Endothelial cell of umbilical vein (primary cell): ENCODE measurements at regions not wholly inside any gene's neighbourhood (a gene's known extent, or its start where the extent isn't known, plus 50 kb on each side); places are given as distances from the start of the nearest gene placed in this dataset.

Source experiments
- BruUV-seq: library from RNA; stranded (reverse); fragments of 400-500 nt; replicated peaks from 2 replicates; lab custom pipeline; 2021; lab: Mats Ljungman, UMichigan
- CTCF ChIA-PET: fragments of 300-600, 350-600 bp; sonication (Branson Sonifier 250); formaldehyde crosslinking; loops from one replicate; lab custom pipeline; 2021; ENCODE audit warnings: antibody characterized with exemption, inconsistent platforms; lab: Charles Lee
- POLR2A ChIA-PET: fragments of 300-600, 350-600 bp; sonication (Branson Sonifier 250); formaldehyde crosslinking; loops from one replicate; lab custom pipeline; 2021; ENCODE audit warnings: antibody characterized with exemption, inconsistent platforms; lab: Charles Lee
- DNase-seq: peaks from one replicate; pipeline ENCODE4 v3.0.0-alpha.2; 2011; ENCODE audit warnings: low read depth, low spot score
- FAIRE-seq: peaks from 2 replicates; lab custom pipeline; 2011; peaks lifted over from hg19 to GRCh38; lab: Jason Lieb, UNC
- H2AFZ ChIP-seq: 2 replicates; pipeline ENCODE4 v1.6.0; 2012; ENCODE audit warnings: low read depth, low read length, control low read depth, inconsistent platforms
- H3K27ac ChIP-seq: 2 replicates; pipeline ENCODE4 v1.5.1; 2011; ENCODE audit warnings: low read depth, mild to moderate bottlenecking, control low read depth, low read length, moderate library complexity; ENCODE audit not compliant: insufficient read depth
- H3K27me3 ChIP-seq, 2 experiments: 2 replicates each; pipeline versions ENCODE4 v1.6.0 to v1.6.1; 2011; ENCODE audit warnings: low read length in 2 of 2, mixed read lengths in 1 of 2; ENCODE audit not compliant: control insufficient read depth in 2 of 2, insufficient read depth in 2 of 2
- H3K36me3 ChIP-seq, 2 experiments: 2 replicates in 1 of 2; 3 replicates in 1 of 2; pipeline ENCODE4 v1.5.1; 2011; ENCODE audit warnings: low read length in 2 of 2, mild to moderate bottlenecking in 1 of 2, moderate library complexity in 1 of 2; ENCODE audit not compliant: control insufficient read depth in 2 of 2, insufficient read depth in 2 of 2; ENCODE audit errors: extremely low read depth in 1 of 2
- H3K4me1 ChIP-seq: 3 replicates; pipeline ENCODE4 v1.5.1; 2011; ENCODE audit warnings: mild to moderate bottlenecking, low read length; ENCODE audit not compliant: control insufficient read depth, insufficient read depth; ENCODE audit errors: extremely low read depth
- H3K4me2 ChIP-seq: 2 replicates; pipeline ENCODE4 v1.6.1; 2011; ENCODE audit warnings: low read length, control low read depth, mixed read lengths; ENCODE audit not compliant: insufficient read depth
- H3K4me3 ChIP-seq, 3 experiments: fragments of 200-600 bp in 1 of 3; sonication (generic), shearing (Covaris generic) in 1 of 3; replicated peaks in 1 of 3; 2 replicates each; pipeline ENCODE4 v1.5.1; 2011 to 2016; ENCODE audit warnings: control low read depth in 3 of 3, low read length in 3 of 3, mild to moderate bottlenecking in 2 of 3, inconsistent platforms in 1 of 3, low read depth in 1 of 3, moderate library complexity in 1 of 3; ENCODE audit not compliant: insufficient read depth in 1 of 3
- H3K79me2 ChIP-seq: 2 replicates; pipeline ENCODE4 v1.6.0; 2012; ENCODE audit warnings: low read length, inconsistent platforms; ENCODE audit not compliant: control insufficient read depth, insufficient read depth
- H3K9ac ChIP-seq: replicated peaks from 2 replicates; pipeline ENCODE3; 2011; ENCODE audit warnings: low read length, control low read depth; ENCODE audit not compliant: insufficient read depth; ENCODE audit errors: extremely low read depth
- H3K9me1 ChIP-seq: replicated peaks from 3 replicates; pipeline ENCODE4 v1.6.0; 2011; ENCODE audit warnings: mild to moderate bottlenecking, low read length; ENCODE audit not compliant: control insufficient read depth, insufficient read depth; ENCODE audit errors: extremely low read depth
- H3K9me3 ChIP-seq: replicated peaks from 2 replicates; pipeline ENCODE4 v1.5.1; 2012; ENCODE audit warnings: low read length, inconsistent platforms; ENCODE audit not compliant: control insufficient read depth, insufficient read depth
- H4K20me1 ChIP-seq: replicated peaks from 2 replicates; pipeline ENCODE3; 2011; ENCODE audit warnings: mild to moderate bottlenecking, low read length; ENCODE audit not compliant: control insufficient read depth, insufficient read depth; ENCODE audit errors: extremely low read depth
- CTCF ChIP-seq, 2 donors: IDR thresholded peaks; 1 replicate in 1 of 2; 2 replicates in 1 of 2; pipeline ENCODE4 v1.5.1; 2011; ENCODE audit warnings: low read length in 2 of 2, mild to moderate bottlenecking in 2 of 2, moderate library complexity in 2 of 2, control low read depth in 1 of 2, inconsistent platforms in 1 of 2, low read depth in 1 of 2; ENCODE audit not compliant: insufficient read depth in 1 of 2; ENCODE audit errors: extremely low read depth in 1 of 2
- EZH2 ChIP-seq: IDR thresholded peaks from 2 replicates; pipeline ENCODE4 v1.6.1; 2012; ENCODE audit warnings: borderline replicate concordance, low read depth, mild to moderate bottlenecking, moderate library complexity, low read length, inconsistent platforms; ENCODE audit not compliant: severe bottlenecking
- FOS ChIP-seq: IDR thresholded peaks from 2 replicates; pipeline ENCODE4 v1.6.1; 2011; ENCODE audit warnings: mild to moderate bottlenecking, low read length, moderate library complexity, borderline replicate concordance; ENCODE audit not compliant: insufficient read depth
- GATA2 ChIP-seq: IDR thresholded peaks from 2 replicates; pipeline ENCODE4 v1.7.0; 2011; ENCODE audit warnings: low read depth, mild to moderate bottlenecking, moderate library complexity, mixed read lengths, low read length; ENCODE audit not compliant: insufficient read length, insufficient read depth
- JUN ChIP-seq: IDR thresholded peaks from 2 replicates; pipeline ENCODE4 v1.6.1; 2011; ENCODE audit warnings: borderline replicate concordance, low read depth; ENCODE audit not compliant: insufficient read length, insufficient read depth
- MAX ChIP-seq: IDR thresholded peaks from 2 replicates; pipeline ENCODE4 v1.6.1; 2011; ENCODE audit not compliant: insufficient read depth, insufficient read length
- MYC ChIP-seq: IDR thresholded peaks from one replicate; pipeline ENCODE4 v1.6.1; 2011; ENCODE audit warnings: mild to moderate bottlenecking, low read depth, low read length
- POLR2A ChIP-seq: IDR thresholded peaks from 2 replicates; pipeline ENCODE4 v1.6.1; 2012; ENCODE audit warnings: low read depth, mild to moderate bottlenecking, control low read depth, low read length
- POLR2AphosphoS5 ChIP-seq: IDR thresholded peaks from 2 replicates; pipeline ENCODE4 v1.6.1; 2012; ENCODE audit warnings: low read depth, mild to moderate bottlenecking, control low read depth, low read length, moderate library complexity; ENCODE audit not compliant: insufficient read depth
- dilution Hi-C: fragments of 300-500 bp; cut with MboI; formaldehyde crosslinking; loops from one replicate; pipeline ENCODE4 v1.15.0; 2019; ENCODE audit warnings: low sequenced_read_pairs; ENCODE audit not compliant: extremely low pct_ligation_motif_present
- intact Hi-C: fragments of 100-400 bp; cut with micrococcal nuclease; formaldehyde crosslinking; loops from one replicate; pipeline ENCODE4 v1.10.0; 2022

- Histone ChIP-seq H4K20me1 (no peaks in the 10 kb centered on the region), H3K27ac (no peak overlapping the region), H3K4me1 (no peaks in the 10 kb centered on the region), H3K4me2 (no peak overlapping the region), H2AFZ (no peak overlapping the region), H3K9me1 (no peaks in the 10 kb centered on the region), H3K27me3 (no peaks in the 10 kb centered on the region), H3K36me3 (no peaks in the 10 kb centered on the region), H3K79me2 (no peaks in the 10 kb centered on the region), H3K9me3 (no peaks in the 10 kb centered on the region), H3K9ac (no peak overlapping the region), H3K4me3 (no peak overlapping the region)
- dilution Hi-C loops = no loop called here
- ChIA-PET CTCF (no interaction called here), POLR2A (no interaction called here)
- no TSS peak for BruUV-seq
- FAIRE-seq = no peak
- no peak for TF ChIP-seq POLR2AphosphoS5
- TF ChIP-seq MAX = no peak
- no peak for TF ChIP-seq JUN
- no peak for TF ChIP-seq MYC
- TF ChIP-seq EZH2 = no peak
- no peak for TF ChIP-seq CTCF (IDR thresholded peaks at IDR 0.05; ENCODE audit: extremely low read depth in 1 of 2, insufficient read depth in 1 of 2, low read depth in 1 of 2, low read length in 2 of 2)
- TF ChIP-seq GATA2 = no peak
- no peak for TF ChIP-seq POLR2A
- TF ChIP-seq FOS = no peak
- DNase-seq = no peak
- intact Hi-C loops = no loop called here
These were observed 231.0 kb downstream of the EN1 start for GRCh38 chr2:118616432-118616831.
